HG03280 (cell line): ENCODE measurements at regions not wholly inside any gene's neighbourhood (a gene's known extent, or its start where the extent isn't known, plus 50 kb on each side); places are given as distances from the start of the nearest gene placed in this dataset.
"Not testable (repeated sequence)": the region's sequence is repeated elsewhere in the genome, so short reads cannot be mapped to it uniquely, and the experiment has no call there.

Experiments used
- ATAC-seq: cut with Tn5 transposase; IDR thresholded peaks from one replicate; pipeline ENCODE4 v1.9.1; 2021; ENCODE audit warnings: mild to moderate bottlenecking, moderate library complexity; ENCODE audit not compliant: unreplicated experiment

DNA sequence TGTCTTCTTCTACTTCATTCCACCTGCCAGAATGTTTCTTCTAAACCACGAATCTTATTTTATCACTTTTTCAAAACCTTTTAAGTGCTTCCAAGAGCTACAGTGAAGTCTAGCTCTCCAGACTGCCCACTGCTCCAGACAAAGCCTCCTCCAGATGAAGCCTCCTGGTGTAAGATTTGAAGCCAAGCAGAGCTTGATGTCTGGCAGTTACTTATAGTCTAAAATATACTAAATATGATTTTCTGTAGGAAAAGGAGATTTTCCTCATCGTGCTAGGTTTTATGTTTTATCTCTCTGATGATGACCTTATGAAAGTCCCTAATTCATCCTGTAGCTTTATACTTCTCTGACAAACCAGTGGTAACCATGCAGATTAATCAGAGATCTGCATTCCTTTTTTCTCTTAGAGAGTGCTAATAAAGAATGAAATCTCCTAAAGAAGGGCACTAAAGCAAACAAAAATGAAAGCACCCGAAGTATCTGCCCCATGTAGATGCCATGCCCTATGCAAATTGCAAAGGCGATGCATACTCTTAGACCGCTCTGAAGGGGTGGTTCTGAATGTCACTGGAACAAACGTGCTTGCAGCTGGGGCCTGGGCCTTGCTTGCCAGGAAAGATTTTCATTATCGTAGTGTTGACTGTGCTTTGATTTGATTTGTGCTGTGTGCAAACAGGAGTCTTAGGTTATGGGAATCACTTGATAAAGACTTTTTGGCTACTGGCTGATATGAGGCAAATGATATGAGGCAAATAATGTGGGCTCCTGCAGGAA lies 314.2 kb downstream of the PID1 start:
- ATAC-seq, result no peak

DNA sequence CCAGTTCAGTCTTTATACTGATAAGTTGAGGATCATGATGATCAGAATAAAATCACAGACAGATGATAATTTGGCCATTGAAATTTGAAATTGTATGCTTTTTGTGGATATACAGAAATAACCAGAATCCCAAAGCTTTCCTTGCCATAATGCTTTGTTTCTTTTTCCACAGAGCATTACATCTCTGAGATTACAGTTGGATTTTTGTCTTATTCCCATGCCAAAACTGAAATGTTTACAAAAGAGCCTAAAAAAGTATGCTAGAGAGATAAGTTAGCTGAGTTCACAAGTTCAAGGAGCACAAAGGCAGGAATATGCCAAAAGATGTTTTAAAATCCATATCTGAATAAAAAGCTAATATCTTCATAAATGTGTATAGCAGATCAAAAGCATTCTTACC lies 321.3 kb downstream of the PID1 start:
- ATAC-seq, result no peak

DNA sequence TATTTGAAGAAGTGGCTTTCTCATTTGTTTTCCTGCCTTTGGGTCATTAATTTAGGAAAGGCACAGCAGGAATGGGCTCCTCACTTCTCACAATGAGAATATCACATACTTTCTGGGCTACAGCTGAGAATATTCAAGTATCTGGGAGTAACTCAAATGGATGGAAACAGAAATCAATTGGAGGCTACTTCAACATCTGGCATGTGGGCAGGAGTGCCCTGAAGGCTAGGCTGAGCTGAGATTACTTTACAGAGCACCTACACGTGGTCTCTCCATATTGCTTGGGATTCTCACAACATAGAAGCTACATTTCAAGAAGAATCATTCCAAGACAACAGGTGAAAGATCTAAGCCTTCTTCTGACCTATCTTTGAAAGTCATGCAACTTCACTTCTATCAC lies 325.4 kb downstream of the PID1 start:
- ATAC-seq, result no peak

GRCh38 chr2:228942856-228943255 lies 328.2 kb downstream of the PID1 start:
- no peak for ATAC-seq

DNA sequence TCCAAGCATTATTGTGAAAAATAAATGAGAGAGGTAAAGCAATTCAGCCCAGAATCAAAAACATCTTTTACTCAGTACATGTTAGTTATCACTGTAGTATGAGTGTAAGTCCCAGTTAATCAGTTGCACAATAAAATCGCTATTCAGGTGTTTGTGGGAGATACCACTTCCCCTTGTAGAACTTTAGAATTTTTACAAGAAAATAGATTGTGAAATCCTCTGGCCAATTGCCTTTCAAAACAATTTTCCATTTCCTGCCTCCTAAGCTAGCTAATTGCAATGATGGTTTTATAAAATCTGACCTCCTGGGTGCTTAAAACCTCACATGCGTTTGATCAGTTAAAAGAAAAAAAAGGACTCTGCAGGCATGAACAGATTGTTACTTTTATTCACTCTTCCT lies 332.5 kb downstream of the PID1 start:
- no peak for ATAC-seq

DNA sequence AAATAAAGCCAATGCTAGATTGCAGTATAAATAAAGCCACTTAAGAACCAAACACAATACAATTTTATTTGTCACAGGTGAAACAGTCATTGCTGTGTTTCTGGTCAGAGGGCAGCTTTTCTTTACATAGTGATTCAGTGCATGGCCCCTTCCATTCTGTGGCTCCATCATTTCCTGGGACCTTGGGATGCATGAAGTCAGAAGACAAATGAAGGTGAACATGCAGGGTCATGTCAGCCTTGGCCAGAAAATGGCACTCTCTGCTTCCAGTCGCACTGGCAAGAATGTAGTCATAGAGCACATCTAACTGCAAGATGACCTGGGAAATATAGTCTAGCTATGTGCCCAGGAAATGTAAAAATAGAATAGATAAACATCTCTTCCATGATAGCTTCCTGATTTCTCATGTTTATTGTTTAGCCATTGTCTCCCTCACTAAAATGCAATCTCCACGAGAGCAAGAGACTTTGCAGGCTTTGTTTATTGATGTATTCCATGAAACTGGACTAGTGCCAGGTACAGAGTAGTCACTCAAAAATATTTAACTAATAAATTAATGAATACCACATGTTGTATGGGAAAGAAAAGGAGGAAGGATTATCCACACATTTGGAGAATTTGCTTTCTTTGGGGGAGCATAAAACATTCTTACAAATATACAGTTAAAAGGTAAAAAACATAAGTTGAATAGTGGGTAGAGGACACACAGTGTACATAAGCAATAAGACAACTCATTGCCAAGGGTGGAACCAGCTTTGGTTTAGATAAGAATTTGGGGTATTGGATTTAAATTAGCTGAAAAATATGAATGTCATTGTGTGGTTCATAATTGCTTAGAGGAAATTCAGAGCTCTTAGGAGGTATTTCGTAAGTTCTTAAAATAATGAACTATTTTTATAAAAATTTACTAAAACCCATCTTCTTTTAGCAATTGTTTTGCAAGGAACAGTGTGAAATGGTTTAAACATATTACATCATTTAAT lies 343.8 kb downstream of the PID1 start:
- no peak for ATAC-seq

DNA sequence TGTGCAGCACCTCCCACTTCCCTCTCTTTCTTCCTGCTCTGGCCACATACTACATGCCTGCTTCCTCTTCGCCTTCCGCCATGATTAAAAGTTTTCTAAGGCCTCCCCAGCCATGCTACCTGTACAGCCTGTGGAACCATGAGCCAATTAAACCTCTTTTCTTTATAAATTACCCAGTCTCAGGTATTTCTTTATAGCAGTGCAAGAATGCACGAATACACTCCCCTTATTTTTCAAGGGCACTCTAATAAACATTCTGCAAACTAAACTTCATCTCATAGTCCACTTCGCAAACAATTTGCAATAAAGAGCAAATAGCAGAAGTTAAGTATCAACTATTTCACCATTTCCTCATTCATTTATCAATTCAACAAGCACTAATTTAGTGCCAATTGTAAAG lies 351.3 kb downstream of the PID1 start:
- no peak for ATAC-seq

- ATAC-seq, result no peak
These were observed 353.9 kb downstream of the PID1 start for GRCh38 chr2:228917220-228917619.

- ATAC-seq, result no peak
These were observed 354.5 kb downstream of the PID1 start for GRCh38 chr2:228916416-228917090.

GRCh38 chr2:228913176-228913575 lies 357.9 kb downstream of the PID1 start:
- ATAC-seq, result no peak

DNA sequence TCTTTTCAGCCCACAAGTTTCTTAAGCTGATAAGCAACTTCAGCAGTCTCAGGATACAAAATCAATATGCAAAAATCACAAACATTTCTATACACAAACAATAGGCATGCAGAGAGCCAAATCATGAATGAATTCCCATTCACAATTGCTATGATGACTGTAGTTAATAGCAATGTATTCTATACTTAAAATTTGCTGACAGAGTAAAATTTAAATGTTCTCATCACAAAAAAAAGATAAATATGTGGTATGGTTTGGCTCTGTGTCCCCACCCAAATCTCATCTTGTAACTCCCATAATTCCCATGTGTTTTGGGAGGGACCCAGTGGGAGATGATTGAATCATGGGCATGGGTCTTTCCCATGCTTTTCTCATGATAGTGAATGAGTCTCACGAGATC lies 360.2 kb downstream of the PID1 start:
- ATAC-seq, result not testable (repeated sequence)

DNA sequence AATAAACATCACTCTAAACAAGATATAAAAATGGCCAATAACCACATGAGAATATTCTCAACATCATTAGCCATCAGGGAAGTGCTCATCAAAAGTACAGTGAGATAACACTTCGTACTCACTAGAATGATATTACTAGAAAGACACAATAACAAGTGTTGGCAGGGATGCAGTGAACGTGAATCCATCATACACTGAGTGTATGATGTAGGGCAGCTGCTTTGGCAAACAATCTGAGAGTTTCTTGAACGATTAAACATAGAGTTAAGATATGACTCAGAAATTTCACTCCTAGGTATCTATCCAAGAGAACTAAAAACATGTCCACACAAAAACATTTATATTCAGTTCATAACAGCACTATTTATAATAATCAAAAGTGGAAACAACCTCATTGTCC lies 368.9 kb downstream of the PID1 start:
- no peak for ATAC-seq

GRCh38 chr2:228901531-228901930 lies 369.6 kb downstream of the PID1 start:
- ATAC-seq, result no peak

- ATAC-seq, result no peak
These were observed 392.9 kb downstream of the PID1 start for GRCh38 chr2:228878138-228878537.

DNA sequence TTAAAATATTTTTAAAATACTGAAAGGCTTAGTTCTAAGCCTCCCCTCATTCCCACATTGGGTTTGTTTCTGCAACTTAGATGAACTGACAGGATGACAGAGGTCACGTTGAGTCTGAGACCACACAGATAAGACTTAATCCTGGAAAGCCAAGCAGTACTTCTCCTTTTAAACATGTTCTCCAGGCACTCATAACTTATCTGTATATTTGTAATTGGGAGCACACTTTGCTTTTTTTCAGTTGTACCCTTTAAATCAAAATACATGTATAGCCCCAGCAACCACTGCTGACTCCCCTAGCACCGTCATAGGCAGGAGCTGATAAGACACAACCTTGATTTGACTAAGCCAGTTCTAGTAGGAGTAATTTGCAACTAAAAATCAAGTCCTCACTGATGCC lies 394.8 kb downstream of the PID1 start:
- ATAC-seq, result no peak

- ATAC-seq, result no peak
These were observed 395.8 kb downstream of the PID1 start for GRCh38 chr2:228875152-228875900.

DNA sequence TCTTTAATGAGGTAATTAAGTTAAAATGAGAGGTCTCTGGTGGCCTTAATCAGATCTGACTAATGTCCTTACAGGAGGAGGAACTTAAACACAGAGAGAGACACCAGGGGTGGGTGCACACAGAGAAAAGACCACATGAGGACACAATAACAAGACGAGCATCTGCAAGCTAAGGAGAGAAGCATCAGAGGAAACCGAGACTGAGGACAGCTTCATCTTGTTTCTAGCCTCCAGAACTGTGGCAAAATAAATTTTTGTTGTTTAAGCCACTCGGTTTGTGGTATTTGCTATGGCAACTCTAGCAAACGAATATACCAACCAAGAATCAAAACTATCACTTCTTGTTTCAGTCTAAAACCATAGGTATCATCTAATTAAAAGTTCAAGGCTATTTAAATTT lies 400.1 kb downstream of the PID1 start:
- ATAC-seq, result no peak

- no peak for ATAC-seq
These were observed 401.3 kb downstream of the PID1 start for GRCh38 chr2:228869636-228870264.

GRCh38 chr2:228867406-228867805 lies 403.7 kb downstream of the PID1 start:
- no peak for ATAC-seq

DNA sequence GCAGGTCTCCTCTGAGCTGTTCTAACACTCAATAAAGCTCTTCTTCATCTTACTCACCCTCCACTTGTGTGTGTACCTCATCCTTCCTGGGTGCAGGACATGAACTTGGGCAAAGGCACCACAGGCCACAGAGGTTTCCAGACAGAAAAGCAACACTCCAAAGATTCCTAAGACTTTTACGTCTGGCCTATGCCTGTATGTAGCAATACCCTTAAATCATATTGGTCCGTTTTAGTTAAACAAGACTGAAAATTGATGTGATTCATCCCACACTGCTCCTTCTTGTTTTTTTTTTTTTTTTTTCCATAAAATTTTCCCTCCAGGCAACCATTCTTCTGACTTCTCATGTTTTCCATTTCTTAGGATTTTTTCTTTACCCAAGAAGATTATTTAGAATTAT lies 404.3 kb downstream of the PID1 start:
- ATAC-seq, result no peak
